GM10266 (cell line): ENCODE measurements at regions not wholly inside any gene's neighbourhood (a gene's known extent, or its start where the extent isn't known, plus 50 kb on each side); places are given as distances from the start of the nearest gene placed in this dataset.
"Not testable (repeated sequence)": the region's sequence is repeated elsewhere in the genome, so short reads cannot be mapped to it uniquely, and the experiment has no call there.

ENCODE experiments used
- DNase-seq: peaks from one replicate; pipeline ENCODE4 v3.0.0; 2012; ENCODE audit errors: extremely low spot score
- CTCF ChIP-seq: IDR thresholded peaks from 2 replicates; pipeline ENCODE4 v1.5.1; 2012; ENCODE audit warnings: mild to moderate bottlenecking, low read depth; ENCODE audit not compliant: control insufficient read depth, insufficient read depth; ENCODE audit errors: missing control alignments

- no peak for TF ChIP-seq CTCF
- DNase-seq: no peak
Measured at GRCh38 chr10:91091780-91092179, 128.7 kb upstream of the PCGF5 start.

GRCh38 chr10:91096274-91096673 lies 124.2 kb upstream of the PCGF5 start:
- TF ChIP-seq CTCF: no peak
- DNase-seq: no peak

DNA sequence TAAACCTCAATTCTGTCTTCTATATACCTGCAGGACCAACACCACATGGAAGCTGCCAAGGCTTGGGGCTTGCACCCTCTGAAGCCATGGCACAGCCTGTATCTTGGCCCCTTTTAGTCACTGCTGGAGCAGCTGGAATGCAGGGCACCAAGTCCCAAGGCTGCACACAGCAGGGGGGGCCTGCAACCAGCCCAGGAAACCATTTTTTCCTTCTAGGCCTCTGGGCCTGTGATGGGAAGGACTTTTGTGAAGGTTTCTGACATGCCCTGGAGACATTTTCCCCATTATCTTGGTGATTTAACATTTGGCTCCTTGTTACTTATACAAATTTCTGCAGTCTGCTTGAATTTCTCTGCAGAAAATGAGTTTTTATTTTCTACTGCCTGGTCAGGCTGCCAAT lies 123.2 kb upstream of the PCGF5 start:
- no peak for DNase-seq
- no peak for TF ChIP-seq CTCF

- DNase-seq: not testable (repeated sequence)
Measured at GRCh38 chr10:91098021-91098420, 122.4 kb upstream of the PCGF5 start.

DNA sequence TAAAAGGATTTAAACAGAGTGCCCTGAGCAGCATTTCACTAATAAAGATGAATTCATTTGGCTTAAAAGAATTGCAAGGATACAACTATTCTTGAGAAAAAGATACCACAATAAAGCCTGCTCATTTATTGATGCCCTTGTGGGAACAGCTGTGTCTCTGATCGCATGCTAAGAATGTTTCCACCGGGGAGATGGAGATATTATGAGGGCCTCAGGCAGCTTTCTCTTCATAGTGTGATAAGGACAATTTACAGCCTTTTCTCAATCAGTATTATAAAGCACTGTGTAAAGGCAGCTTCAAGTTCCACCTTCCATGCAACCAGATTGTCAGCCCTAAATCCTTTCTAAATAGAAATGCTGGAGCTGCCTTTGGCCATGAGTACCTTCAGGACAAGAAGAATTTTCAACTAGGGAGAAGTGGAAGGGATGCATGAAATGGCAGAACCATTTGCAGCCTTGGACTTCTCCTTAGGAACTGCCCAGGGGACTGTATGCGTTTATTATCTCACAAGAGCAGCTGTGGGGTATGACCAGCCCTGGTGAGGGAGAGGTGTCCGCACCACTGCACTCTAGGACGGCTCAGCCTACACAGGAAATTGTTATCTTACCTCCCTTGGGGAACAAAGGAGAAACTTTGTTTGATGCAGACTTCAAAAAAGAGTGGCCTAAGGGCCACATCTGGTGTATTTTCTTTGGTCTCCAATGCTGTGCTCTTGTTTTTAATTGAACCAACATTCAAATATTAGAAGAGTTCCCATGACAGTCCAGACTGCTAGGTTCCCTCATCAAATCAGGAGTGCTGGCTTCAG lies 116.9 kb upstream of the PCGF5 start:
- DNase-seq: peak; percentile 29
- no peak for TF ChIP-seq CTCF

- TF ChIP-seq CTCF: no peak
- no peak for DNase-seq
Measured at GRCh38 chr10:91104193-91105041, 116.0 kb upstream of the PCGF5 start.

GRCh38 chr10:91105269-91105668 lies 115.2 kb upstream of the PCGF5 start:
- no peak for DNase-seq
- no peak for TF ChIP-seq CTCF
